HCT116 (cell line): ENCODE measurements at regions not wholly inside any gene's neighbourhood (a gene's known extent, or its start where the extent isn't known, plus 50 kb on each side); places are given as distances from the start of the nearest gene placed in this dataset.
"Not testable (repeated sequence)": the region's sequence is repeated elsewhere in the genome, so short reads cannot be mapped to it uniquely, and the experiment has no call there.

Experiments used
- CTCF ChIP-seq, 3 experiments: fragments of 200-600 bp in 1 of 3; sonication (generic) in 1 of 3; IDR thresholded peaks in 2 of 3; conservative IDR thresholded peaks in 1 of 3; 2 replicates each; pipeline ENCODE4 v1.5.1; 2012 to 2017; ENCODE audit warnings: low read depth in 2 of 3, low read length in 2 of 3, antibody characterized with exemption in 1 of 3, borderline replicate concordance in 1 of 3, control low read depth in 1 of 3, mild to moderate bottlenecking in 1 of 3, mixed read lengths in 1 of 3, mixed run types in 1 of 3, moderate library complexity in 1 of 3; ENCODE audit not compliant: insufficient read depth in 1 of 3
- EZH2phosphoT487 ChIP-seq: fragments of 200-600 bp; IDR thresholded peaks from 2 replicates; pipeline ENCODE4 v1.6.1; 2018; ENCODE audit warnings: antibody characterized with exemption, borderline replicate concordance
- POLR2A ChIP-seq: IDR thresholded peaks from 2 replicates; pipeline ENCODE4 v1.7.0; 2011; ENCODE audit warnings: borderline replicate concordance; ENCODE audit not compliant: insufficient read depth, insufficient read length; ENCODE audit errors: extremely low read depth

DNA sequence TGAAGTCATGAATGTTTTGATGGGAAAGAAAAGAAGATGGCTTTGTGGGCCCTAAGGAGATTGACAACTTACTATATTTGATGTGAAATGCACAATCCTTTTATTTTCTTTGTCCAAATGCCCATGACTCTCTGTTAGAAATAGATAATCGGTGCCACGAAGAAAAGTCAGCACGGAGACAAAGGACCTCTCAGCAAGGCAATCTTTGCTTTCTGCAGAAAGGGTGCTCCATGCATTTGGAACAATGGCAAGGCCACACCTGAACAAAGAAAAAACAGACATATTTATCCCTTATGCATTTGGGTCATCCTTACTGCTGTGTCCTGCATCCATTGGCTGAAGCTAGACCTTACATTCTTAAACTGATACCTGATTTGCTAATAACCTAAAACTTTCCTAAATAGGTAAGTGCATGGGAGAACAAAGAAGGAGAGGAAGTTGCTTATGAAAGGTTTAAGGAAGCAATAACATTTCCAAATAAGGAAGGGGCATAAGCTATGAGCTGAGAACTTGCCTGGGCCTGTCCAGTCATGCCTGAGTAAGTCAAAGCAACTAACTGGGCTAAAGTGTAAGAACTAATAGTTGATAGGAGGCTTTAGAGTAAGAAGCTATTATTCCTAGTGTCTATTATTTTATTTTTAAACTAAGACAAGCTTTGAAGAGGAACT is 158.0 kb upstream of the LMNTD1 start:
- TF ChIP-seq CTCF (IDR thresholded peaks at IDR 0.05 in 2 of 3, conservative IDR thresholded peaks at IDR 0.05 in 1 of 3; ENCODE audit: borderline replicate concordance in 1 of 3, insufficient read depth in 1 of 3, low read depth in 2 of 3, low read length in 2 of 3); EZH2phosphoT487; POLR2A: not testable (repeated sequence)
